KMS-11 (cell line): ENCODE measurements at regions not wholly inside any gene's neighbourhood (a gene's known extent, or its start where the extent isn't known, plus 50 kb on each side); places are given as distances from the start of the nearest gene placed in this dataset.

Experiments used
- H2AFZ ChIP-seq: fragments of 200-600 bp; sonication (generic); 2 replicates; pipeline ENCODE4 v1.6.1; 2016; ENCODE audit warnings: antibody characterized with exemption, mixed run types, low read depth
- H3K27ac ChIP-seq: fragments of 200-600 bp; sonication (generic); 2 replicates; pipeline ENCODE4 v1.6.1; 2016; ENCODE audit warnings: mild to moderate bottlenecking, mixed run types
- H3K27me3 ChIP-seq: fragments of 200-600 bp; sonication (generic); 2 replicates; pipeline ENCODE4 v1.6.1; 2017; ENCODE audit warnings: mild to moderate bottlenecking, low read depth, mixed run types, moderate library complexity; ENCODE audit not compliant: insufficient read depth
- H3K36me3 ChIP-seq: fragments of 200-600 bp; sonication (generic); 2 replicates; pipeline ENCODE4 v1.6.1; 2017; ENCODE audit warnings: mild to moderate bottlenecking, mixed run types; ENCODE audit not compliant: insufficient read depth
- H3K4me1 ChIP-seq: fragments of 200-600 bp; sonication (generic); 2 replicates; pipeline ENCODE4 v1.6.1; 2016; ENCODE audit warnings: mild to moderate bottlenecking, low read depth, mixed run types; ENCODE audit not compliant: poor library complexity, severe bottlenecking
- H3K4me2 ChIP-seq: fragments of 200-600 bp; sonication (generic); 2 replicates; pipeline ENCODE4 v1.7.0; 2016; ENCODE audit warnings: mild to moderate bottlenecking, mixed run types
- H3K4me3 ChIP-seq: fragments of 200-600 bp; sonication (generic); IDR thresholded peaks from 2 replicates; pipeline ENCODE4 v1.6.1; 2017; ENCODE audit warnings: low read depth, low read length, mixed read lengths; ENCODE audit not compliant: insufficient read depth
- H3K79me2 ChIP-seq: fragments of 200-600 bp; sonication (generic); 2 replicates; pipeline ENCODE4 v1.6.1; 2016; ENCODE audit warnings: low read depth, mixed run types; ENCODE audit not compliant: insufficient read depth
- H3K9ac ChIP-seq: fragments of 200-600 bp; sonication (generic); 2 replicates; pipeline ENCODE4 v1.6.1; 2016; ENCODE audit warnings: mild to moderate bottlenecking, mixed run types
- H4K20me1 ChIP-seq: fragments of 200-600 bp; sonication (generic); 2 replicates; pipeline ENCODE4 v1.6.1; 2016; ENCODE audit warnings: mild to moderate bottlenecking, mixed run types; ENCODE audit not compliant: insufficient read depth
- CTCF ChIP-seq: fragments of 200-600 bp; sonication (generic); conservative IDR thresholded peaks from 2 replicates; pipeline ENCODE4 v1.6.1; 2017; ENCODE audit warnings: low read depth, mild to moderate bottlenecking, antibody characterized with exemption, low read length, moderate library complexity, mixed read lengths

GRCh38 chr5:15344954-15345353, 155.0 kb upstream of the FBXL7 start:
- H3K4me1 ChIP-seq: no peaks in the 10 kb centered on the region
- H3K4me2 ChIP-seq: no peak overlapping the region
- H3K36me3 ChIP-seq: no peaks in the 10 kb centered on the region
- no peaks in the 10 kb centered on the region for H3K79me2 ChIP-seq
- TF ChIP-seq CTCF: no peak
- no peak overlapping the region for H2AFZ ChIP-seq
- H3K27me3 ChIP-seq: no peaks in the 10 kb centered on the region
- H3K27ac ChIP-seq: no peak overlapping the region
- H3K4me3 ChIP-seq: no peak overlapping the region
- no peak overlapping the region for H3K9ac ChIP-seq
- H4K20me1 ChIP-seq: no peaks in the 10 kb centered on the region

- no peak overlapping the region for H3K4me2 ChIP-seq
- no peaks in the 10 kb centered on the region for H4K20me1 ChIP-seq
- H3K4me3 ChIP-seq: no peak overlapping the region
- H3K79me2 ChIP-seq: no peaks in the 10 kb centered on the region
- no peak overlapping the region for H3K27ac ChIP-seq
- H3K36me3 ChIP-seq: no peaks in the 10 kb centered on the region
- no peaks in the 10 kb centered on the region for H3K4me1 ChIP-seq
- no peak overlapping the region for H2AFZ ChIP-seq
- no peaks in the 10 kb centered on the region for H3K27me3 ChIP-seq
- TF ChIP-seq CTCF: no peak
- H3K9ac ChIP-seq: no peak overlapping the region
Observed at GRCh38 chr5:15338546-15338945, 161.4 kb upstream of the FBXL7 start.

GRCh38 chr5:15334551-15335266, 165.3 kb upstream of the FBXL7 start:
- no peak for TF ChIP-seq CTCF
- H3K27ac ChIP-seq: no peak overlapping the region
- no peaks in the 10 kb centered on the region for H3K27me3 ChIP-seq

GRCh38 chr5:15333091-15333490, 166.9 kb upstream of the FBXL7 start:
- Histone ChIP-seq H3K27ac (no peak overlapping the region), H3K36me3 (no peaks in the 10 kb centered on the region), H3K79me2 (no peaks in the 10 kb centered on the region), H3K9ac (no peak overlapping the region), H2AFZ (no peak overlapping the region), H3K4me3 (no peak overlapping the region), H3K4me1 (no peaks in the 10 kb centered on the region), H3K27me3 (no peaks in the 10 kb centered on the region), H4K20me1 (no peaks in the 10 kb centered on the region), H3K4me2 (no peak overlapping the region)
- TF ChIP-seq CTCF: no peak

More at GRCh38 chr5:15334551-15335266, 165.3 kb upstream of the FBXL7 start:
- Histone ChIP-seq H3K9ac (no peak overlapping the region), H4K20me1 (no peaks in the 10 kb centered on the region), H3K36me3 (no peaks in the 10 kb centered on the region), H2AFZ (no peak overlapping the region), H3K4me2 (no peak overlapping the region), H3K4me3 (no peak overlapping the region), H3K4me1 (no peaks in the 10 kb centered on the region), H3K79me2 (no peaks in the 10 kb centered on the region)
